ENCODE measurements at regions not wholly inside any gene's neighbourhood (a gene's known extent, or its start where the extent isn't known, plus 50 kb on each side); places are given as distances from the start of the nearest gene placed in this dataset.

GRCh38 chr9:82164159-82164558, 175.6 kb downstream of the SPATA31D1 start:
- TF ChIP-seq RAD21 (conservative IDR thresholded peaks at IDR 0.05), result no peak
- no peak for TF ChIP-seq SMC3 (conservative IDR thresholded peaks at IDR 0.05; ENCODE audit: poor library complexity)
- TF ChIP-seq CTCF (IDR thresholded peaks at IDR 0.05; ENCODE audit: poor library complexity, severe bottlenecking), result no peak
- TF ChIP-seq REST (IDR thresholded peaks at IDR 0.05; ENCODE audit: borderline replicate concordance), result no peak
- no peak for TF ChIP-seq EZH2 (IDR thresholded peaks at IDR 0.05; ENCODE audit: borderline replicate concordance, insufficient read depth, low read length, poor library complexity, severe bottlenecking)
- TF ChIP-seq MXI1 (conservative IDR thresholded peaks at IDR 0.05; ENCODE audit: poor library complexity, severe bottlenecking), result no peak
- TF ChIP-seq EP300 (conservative IDR thresholded peaks at IDR 0.05; ENCODE audit: poor library complexity, severe bottlenecking), result no peak
- TF ChIP-seq TAF1 (IDR thresholded peaks at IDR 0.05; ENCODE audit: low read depth), result no peak
- no peak for TF ChIP-seq POLR2AphosphoS5 (IDR thresholded peaks at IDR 0.05)
- no peaks in the 10 kb centered on the region for H3F3A ChIP-seq (ENCODE audit: insufficient read depth, low read length, poor library complexity, severe bottlenecking)
- no peaks in the 10 kb centered on the region for H3K79me2 ChIP-seq (replicated peaks; ENCODE audit: insufficient read depth, low read length)
- H3K9ac ChIP-seq (ENCODE audit: low read length), result no peak overlapping the region
- H3K4me2 ChIP-seq (ENCODE audit: low read length), result no peak overlapping the region
- no peak overlapping the region for H3K4me3 ChIP-seq (ENCODE audit: low read length)
- H3K36me3 ChIP-seq (ENCODE audit: insufficient read depth, low read length), result no peaks in the 10 kb centered on the region
- no peaks in the 10 kb centered on the region for H4K20me1 ChIP-seq (ENCODE audit: insufficient read depth)
- no peak overlapping the region for H3K27ac ChIP-seq (ENCODE audit: low read length)
- no peaks in the 10 kb centered on the region for H3K9me3 ChIP-seq (ENCODE audit: low read length)
- no peak overlapping the region for H2AFZ ChIP-seq (ENCODE audit: low read depth, low read length)
- no peaks in the 10 kb centered on the region for H3K9me2 ChIP-seq (ENCODE audit: insufficient read depth, low read length)
- no peaks in the 10 kb centered on the region for H3K27me3 ChIP-seq (ENCODE audit: insufficient read depth, low read depth, low read length)

GRCh38 chr9:82167296-82167695, 178.7 kb downstream of the SPATA31D1 start:
- Histone ChIP-seq H3K4me2 (ENCODE audit: low read length) (no peak overlapping the region), H3K4me3 (ENCODE audit: low read length) (no peak overlapping the region), H3K9me3 (ENCODE audit: low read length) (no peaks in the 10 kb centered on the region), H3K36me3 (ENCODE audit: insufficient read depth, low read length) (no peaks in the 10 kb centered on the region), H3K9me2 (ENCODE audit: insufficient read depth, low read length) (no peaks in the 10 kb centered on the region), H4K20me1 (ENCODE audit: insufficient read depth) (no peaks in the 10 kb centered on the region), H3K9ac (ENCODE audit: low read length) (no peak overlapping the region), H3K27ac (ENCODE audit: low read length) (no peak overlapping the region), H3K79me2 (replicated peaks; ENCODE audit: insufficient read depth, low read length) (no peaks in the 10 kb centered on the region), H3F3A (ENCODE audit: insufficient read depth, low read length, poor library complexity, severe bottlenecking) (peaks cover 3% of the 10 kb centered on the region), H3K27me3 (ENCODE audit: insufficient read depth, low read depth, low read length) (no peaks in the 10 kb centered on the region), H2AFZ (ENCODE audit: low read depth, low read length) (no peak overlapping the region)
- no peak for TF ChIP-seq RAD21 (conservative IDR thresholded peaks at IDR 0.05)
- TF ChIP-seq SMC3 (conservative IDR thresholded peaks at IDR 0.05; ENCODE audit: poor library complexity), result no peak
- no peak for TF ChIP-seq EZH2 (IDR thresholded peaks at IDR 0.05; ENCODE audit: borderline replicate concordance, insufficient read depth, low read length, poor library complexity, severe bottlenecking)
- no peak for TF ChIP-seq EP300 (conservative IDR thresholded peaks at IDR 0.05; ENCODE audit: poor library complexity, severe bottlenecking)
- no peak for TF ChIP-seq CTCF (IDR thresholded peaks at IDR 0.05; ENCODE audit: poor library complexity, severe bottlenecking)
- no peak for TF ChIP-seq MXI1 (conservative IDR thresholded peaks at IDR 0.05; ENCODE audit: poor library complexity, severe bottlenecking)
- no peak for TF ChIP-seq TAF1 (IDR thresholded peaks at IDR 0.05; ENCODE audit: low read depth)
- no peak for TF ChIP-seq REST (IDR thresholded peaks at IDR 0.05; ENCODE audit: borderline replicate concordance)
- no peak for TF ChIP-seq POLR2AphosphoS5 (IDR thresholded peaks at IDR 0.05)
